ENCODE measurements at regions not wholly inside any gene's neighbourhood (a gene's known extent, or its start where the extent isn't known, plus 50 kb on each side); places are given as distances from the start of the nearest gene placed in this dataset.
A peak's percentile ranks its signal among the peaks of the same experiment; 100 is the strongest.
"Not testable (repeated sequence)": the region's sequence is repeated elsewhere in the genome, so short reads cannot be mapped to it uniquely, and the experiment has no call there.

DNA sequence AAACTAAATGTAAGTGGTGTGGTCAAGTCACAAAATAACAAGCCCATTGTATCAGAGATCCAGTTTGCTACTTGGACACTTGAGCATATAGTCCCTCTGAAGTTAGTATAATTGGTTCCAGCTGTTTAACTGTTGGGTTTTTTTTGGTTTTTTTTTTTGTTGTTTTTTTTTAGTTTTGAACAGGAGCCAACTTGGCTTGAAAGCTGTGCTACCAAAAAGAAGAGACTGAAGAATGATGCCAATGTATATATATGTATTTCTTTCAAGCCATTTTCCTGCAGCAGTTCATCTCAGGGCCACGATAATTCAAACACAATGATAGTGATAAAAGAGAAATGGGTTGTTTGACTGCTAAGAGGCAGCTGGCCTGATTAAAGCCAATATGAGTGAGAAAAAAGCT lies 138.3 kb downstream of the PCDH18 start:
- peak; percentile 59 for DNase-seq (ENCODE audit: low read depth)

DNA sequence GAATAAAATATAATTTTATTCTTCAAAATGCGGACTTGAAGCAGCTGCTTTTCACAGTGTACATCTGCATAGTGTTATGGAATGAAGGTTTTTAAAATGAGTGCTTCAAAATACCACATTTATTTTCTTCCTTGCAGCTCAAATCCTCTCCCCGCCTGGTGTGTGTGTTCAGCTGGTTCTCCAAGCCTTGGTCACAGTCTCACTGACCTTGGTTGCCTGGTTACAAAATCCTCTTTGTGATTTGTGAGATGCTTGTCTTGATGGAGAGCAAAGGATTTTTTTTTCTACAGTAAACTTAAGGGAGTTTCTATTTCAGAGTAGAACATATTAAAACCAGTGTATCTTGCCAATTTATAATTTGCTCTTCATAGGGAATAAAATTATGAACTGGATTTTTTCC lies 139.2 kb downstream of the PCDH18 start:
- DNase-seq (ENCODE audit: low read depth) = peak; percentile 82

DNA sequence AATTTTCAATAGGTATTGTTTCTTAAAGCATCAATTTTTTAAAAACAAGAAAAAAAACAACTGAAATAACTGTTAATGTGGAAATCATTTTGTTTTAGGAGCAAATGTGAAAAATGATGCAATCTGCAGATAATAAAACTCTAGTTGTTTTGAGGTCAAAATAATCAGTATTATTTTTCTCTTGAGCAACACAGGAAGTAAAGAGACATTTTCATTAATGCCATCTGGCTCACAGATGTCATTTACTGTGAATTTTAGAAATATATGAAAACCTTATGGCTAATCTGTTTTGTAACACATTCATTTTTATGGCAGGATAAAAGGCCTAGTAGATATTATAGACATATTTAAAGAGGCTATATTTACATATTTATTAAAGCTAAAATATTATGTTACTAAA lies 141.6 kb downstream of the PCDH18 start:
- DNase-seq (ENCODE audit: low read depth) = peak; percentile 73

DNA sequence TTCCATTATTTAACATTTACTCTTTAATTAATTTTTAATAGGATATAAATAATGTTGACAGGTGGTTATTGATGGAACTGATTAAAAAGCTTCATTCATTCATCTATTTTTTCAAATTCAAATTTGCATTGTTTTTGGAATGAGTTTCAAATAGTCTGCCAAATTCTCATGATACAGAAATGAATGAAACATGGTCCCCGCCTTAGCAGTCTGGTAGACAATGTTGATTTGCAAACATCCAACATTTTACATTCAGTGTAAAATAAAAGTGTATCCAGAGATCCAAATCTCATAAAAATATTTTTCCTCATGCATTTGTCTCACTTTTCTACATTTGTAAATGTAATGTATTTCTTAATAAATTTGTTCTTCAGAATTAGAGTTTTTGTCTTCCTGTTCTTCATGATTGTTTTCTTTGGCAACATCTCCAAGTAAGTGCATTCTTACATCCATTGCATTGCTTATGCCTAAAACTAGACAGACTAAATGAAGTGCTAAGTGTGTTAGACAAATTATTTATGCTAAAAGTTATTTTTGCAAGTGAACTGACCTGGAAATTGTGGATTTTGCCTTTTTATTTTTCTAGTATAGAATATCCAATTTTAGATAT lies 142.3 kb downstream of the PCDH18 start:
- peak; percentile 53 for DNase-seq (ENCODE audit: low read depth)

DNA sequence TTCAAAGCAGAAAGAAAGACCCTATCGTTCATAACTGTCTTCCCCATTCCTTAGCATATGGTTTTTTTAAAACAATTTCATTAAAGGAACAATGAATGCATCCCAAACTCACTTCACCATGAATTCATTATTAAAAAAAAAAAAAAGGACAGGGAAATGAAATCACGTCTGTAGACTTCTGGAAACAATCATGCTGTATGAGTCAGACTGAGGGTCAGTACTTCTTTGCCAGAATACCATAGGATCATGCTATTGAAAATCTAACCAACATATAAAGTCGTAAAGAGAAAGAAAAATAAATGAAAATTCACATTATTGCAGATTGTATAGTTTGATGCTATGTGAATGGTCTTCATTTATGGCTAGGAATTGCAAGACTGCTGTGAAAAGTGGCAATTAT lies 144.4 kb downstream of the PCDH18 start:
- peak; percentile 78 for DNase-seq (ENCODE audit: low read depth)

DNA sequence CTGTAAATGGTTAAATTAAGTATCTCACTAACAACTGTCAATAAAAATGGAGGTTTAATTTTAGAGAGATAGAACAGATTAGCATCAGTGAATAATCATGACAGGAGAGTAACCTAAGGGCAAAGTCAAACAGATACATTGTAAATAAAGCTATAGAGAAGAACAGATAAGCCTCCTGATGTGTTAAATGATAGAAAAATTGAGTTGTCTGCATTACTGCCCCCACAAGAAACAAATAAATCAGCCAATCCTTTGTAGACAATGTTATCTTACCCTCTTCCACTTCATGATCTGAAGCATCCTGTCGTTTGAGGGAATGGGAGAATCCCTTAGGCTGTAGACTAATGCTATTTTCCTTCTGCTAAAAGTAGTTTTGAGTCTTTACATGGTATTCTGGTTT lies 147.8 kb downstream of the PCDH18 start:
- DNase-seq (ENCODE audit: low read depth) = no peak

DNA sequence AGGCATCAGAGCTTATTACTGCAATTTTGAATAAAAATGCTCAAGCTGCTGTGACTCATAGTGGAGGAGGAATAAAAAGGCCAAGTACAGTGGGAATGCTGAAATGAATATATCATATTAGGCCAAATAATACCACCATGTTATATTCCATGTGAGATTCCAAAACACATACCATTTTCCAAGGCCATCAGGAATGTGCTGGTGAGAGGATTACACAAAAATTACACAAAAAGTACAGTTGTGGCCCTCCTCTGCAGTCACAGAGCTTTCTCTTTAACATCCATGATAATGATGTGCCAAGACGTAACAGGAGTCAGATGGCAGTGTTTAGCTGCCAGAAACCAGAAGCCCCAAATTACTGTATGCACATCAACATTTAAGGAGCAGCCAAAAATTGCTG lies 153.5 kb downstream of the PCDH18 start:
- no peak for DNase-seq (ENCODE audit: low read depth)

DNA sequence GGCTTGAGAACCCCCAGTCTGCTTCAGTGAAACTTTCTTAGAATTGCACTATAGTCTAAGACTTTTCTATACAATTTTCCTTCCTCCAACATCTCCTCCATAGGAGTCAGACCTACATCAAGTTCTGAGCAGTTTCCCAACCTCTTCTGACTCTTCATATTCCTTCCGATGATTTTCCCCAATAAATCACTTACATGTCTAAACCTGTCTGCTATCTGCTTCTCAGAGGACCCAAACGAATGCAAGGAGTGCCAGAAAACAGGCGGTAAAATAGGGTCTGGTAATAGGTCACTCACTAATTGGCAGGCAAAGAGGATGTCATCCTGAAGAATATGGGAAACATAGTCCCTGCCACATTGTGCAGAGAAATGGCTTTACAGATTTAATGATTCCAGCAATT lies 153.9 kb downstream of the PCDH18 start:
- no peak for DNase-seq (ENCODE audit: low read depth)

DNA sequence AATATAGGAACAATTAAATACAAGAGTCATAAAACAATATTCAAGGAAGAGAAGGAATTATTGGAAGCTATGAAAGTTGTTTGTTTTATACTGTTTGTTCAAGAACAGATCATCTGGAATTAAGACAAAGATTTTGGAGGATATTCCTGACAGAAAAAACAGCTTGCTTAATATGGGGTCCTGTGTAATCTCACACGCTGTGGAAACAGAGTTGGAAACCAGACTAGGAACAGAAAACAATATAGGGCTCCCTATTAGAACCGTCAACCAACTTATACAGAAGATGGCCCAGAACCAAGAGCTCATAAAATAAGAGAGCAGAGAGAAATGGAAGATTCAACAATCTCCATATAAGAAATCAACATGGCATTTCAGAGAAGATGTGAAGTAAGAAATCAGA lies 156.0 kb downstream of the PCDH18 start:
- no peak for DNase-seq (ENCODE audit: low read depth)

DNA sequence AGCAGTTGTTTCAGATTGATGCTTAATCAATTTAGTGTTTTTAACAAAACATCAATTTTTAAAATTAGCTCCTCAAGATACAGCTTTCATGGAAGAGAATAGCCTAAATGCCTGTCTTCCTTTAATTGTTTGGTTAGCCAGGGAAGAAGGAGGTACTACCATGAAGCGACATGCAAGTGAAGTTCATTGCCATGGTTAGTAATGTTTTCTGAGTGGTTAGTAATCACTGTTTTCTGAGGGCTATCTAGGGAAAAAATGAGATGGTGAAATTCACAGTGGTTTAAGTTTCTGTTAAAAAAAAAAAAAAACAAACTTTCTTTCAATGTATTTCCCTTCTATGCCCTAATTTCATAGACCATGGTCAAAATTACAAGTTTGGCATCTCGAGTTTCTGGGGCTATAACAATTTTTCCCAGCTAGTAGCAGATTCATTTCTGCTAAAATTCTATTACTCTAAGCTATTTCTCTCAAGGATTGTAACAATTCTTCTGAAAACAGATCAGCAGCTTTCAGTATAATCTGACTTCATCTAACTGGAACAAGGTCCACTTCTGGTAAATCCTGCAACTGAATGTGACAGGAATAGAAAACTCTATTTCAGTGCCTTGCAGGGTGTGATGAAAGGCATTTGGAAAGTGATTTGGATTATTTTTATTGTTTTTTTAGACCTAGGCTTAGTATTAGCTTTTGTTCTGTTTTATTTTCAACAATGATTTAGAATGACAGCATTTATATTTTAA lies 157.0 kb downstream of the PCDH18 start:
- DNase-seq (ENCODE audit: low read depth) = no peak

DNA sequence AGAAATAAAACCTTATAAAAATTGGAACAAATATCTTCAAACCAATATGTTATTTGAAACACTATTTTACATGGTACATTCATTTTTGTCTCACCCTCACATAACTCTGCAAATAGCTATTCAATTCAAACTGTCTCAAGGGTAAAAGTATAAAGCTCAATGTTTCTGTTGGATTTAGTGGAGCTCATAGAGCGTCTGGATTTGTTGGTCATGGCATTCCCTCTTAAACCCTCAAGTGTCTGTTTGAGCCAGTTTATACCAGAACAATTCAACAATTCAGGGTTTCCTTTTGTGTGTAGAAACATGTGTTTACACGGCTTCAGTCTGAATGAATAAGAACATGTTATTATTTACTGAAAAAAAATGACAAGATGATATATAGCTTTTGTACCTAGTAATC lies 161.6 kb downstream of the PCDH18 start:
- no peak for DNase-seq (ENCODE audit: low read depth)

DNA sequence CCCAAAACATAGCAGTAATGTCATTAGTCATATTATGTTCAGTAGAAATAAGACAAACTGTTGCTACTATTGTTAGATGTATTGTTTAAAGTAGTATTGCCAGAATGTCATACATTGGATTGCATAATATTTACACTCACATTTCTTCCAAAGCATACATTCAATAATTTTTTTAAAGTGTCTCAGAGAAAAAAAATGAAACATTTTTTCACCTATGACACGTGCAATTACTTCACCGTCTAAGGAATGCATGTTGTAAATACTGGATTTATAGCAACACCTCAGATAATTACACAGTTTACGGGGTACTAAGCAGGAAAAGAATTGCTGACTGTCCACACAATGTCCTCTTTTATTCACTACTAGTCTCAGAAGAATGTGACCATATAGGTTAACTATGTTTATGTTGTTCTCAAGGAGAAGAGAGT lies 162.1 kb downstream of the PCDH18 start:
- no peak for DNase-seq (ENCODE audit: low read depth)

DNA sequence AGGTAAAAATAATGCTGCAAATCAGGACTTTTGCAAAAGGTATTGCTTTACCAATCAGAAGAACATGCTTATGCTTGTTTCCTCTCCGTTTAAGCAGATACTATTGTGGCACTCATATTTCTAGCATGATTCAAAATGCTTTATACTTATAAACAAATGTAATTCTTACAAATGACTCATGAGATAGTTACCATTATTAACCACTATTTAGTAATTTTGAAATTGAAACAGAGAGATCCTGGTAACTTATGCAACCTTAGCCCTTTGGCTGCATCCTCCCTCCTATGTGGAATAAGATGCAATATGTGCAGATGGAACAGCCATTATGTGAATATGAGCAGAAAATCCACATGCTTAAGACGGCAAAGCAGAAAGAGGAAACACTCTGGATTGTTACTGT lies 164.7 kb downstream of the PCDH18 start:
- peak; percentile 71 for DNase-seq (ENCODE audit: low read depth)

DNA sequence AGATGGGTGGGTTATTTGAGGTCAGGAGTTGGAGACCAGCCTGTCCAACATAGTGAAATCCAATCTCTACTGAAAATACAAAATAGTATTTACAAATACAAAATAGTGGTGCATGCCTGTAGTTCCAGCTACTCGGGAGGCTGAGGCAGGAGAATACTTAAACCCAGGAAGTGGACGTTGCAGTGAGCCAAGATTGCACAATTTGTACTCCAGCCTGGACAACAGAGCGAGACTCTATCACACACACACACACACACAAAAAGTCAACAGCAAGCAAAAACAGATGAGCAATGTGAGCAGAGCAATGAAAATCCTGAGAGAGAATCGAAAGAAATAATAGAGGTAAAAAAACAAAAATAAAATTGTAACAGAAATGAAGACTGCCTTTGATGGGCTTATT lies 168.8 kb downstream of the PCDH18 start:
- DNase-seq (ENCODE audit: low read depth) = no peak

DNA sequence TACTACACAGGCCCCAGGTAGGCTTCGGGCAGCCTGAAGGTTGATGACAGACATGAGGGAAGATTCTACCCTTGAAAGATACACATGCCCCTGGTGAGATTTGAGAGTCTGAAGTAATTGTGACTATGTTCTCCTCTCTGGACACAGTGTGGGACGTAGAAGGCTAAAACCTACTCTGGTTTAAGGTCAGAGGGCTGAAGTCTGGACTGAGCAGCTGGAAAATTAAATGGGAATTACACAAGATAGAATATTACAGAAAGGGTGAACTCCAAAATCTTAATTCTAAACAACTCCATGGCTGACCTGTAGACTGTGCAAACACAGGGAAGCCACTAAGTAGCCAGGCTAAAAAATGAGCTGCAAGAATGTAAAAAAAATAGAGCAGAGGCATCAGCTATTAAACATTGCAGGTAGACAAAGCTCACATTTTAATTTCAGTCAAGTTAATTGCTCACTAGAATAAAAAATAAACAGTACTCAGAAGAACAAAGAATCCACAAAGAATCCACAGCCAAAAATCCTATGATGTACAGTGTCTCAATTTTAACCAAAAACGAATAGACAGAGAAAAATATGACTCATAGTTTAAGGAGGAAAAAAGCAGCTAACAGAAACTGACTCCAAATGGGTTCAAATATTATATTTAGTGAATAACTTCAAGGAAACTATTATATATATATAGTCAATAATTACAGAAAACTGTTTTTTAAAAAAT lies 170.4 kb downstream of the PCDH18 start:
- DNase-seq (ENCODE audit: low read depth) = no peak

DNA sequence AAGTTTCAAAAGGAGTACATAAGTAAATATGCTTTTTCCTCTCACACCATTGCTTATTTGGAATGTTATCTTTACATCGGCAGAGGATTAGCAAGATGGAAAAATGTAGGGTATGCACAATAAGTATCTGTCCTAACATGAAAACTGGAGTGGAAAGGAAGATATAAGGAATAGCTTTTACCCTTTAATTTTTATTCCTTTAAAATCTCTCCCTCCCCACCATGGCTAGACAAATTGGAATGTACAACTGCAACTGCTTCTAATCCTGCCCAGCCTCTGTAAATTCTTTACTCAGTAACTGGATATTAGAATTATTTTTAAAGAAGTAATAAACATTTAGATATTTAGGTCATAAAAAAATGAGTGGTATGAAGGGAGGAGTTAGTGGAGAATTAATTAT lies 171.5 kb downstream of the PCDH18 start:
- no peak for DNase-seq (ENCODE audit: low read depth)

DNA sequence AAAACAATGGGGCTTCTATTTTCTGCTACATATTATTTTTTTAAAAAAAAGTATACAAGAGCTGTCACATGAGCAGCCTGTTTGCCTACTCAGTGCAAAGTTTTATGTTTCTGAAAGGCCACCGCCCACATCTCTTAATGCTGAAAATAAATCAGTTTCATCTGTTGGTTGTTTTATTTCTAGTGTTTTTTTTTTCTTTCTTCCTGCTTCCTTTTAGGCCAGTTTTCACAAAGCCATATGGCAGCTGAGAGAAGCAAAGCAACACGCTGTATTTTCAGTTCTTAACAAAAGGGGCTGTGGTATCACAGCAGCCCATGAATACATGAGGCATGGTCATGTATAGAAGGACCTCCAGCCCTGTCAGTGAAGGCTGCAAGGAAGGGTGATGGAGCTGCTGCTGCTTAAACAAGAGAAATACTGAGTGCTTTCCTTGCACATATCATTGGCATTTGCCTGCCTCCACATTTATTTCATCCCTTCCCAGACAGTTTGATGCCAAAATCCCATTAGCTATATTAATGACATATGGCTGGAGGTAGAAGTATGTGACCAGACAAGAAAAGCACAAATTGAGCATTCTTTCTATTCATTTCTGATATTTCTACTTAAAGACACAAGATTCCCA lies 172.5 kb downstream of the PCDH18 start:
- DNase-seq (ENCODE audit: low read depth) = peak; percentile 78

DNA sequence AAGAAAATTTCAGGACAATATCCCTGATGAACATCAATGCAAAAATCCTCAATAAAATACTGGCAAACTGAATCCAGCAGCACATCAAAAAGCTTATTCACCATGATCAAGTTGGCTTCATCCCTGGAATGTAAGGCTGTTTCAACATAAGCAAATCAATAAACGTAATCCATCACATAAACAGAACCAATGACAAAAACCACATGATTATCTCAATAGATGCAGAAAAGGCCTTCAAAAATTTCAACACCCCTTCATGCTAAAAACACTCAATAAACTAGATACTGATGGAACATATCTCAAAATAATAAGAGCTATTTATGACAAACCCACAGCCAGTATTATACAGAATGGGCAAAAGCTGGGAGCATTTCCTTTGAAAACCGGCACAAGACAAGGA lies 177.7 kb downstream of the PCDH18 start:
- DNase-seq (ENCODE audit: low read depth) = not testable (repeated sequence)

DNA sequence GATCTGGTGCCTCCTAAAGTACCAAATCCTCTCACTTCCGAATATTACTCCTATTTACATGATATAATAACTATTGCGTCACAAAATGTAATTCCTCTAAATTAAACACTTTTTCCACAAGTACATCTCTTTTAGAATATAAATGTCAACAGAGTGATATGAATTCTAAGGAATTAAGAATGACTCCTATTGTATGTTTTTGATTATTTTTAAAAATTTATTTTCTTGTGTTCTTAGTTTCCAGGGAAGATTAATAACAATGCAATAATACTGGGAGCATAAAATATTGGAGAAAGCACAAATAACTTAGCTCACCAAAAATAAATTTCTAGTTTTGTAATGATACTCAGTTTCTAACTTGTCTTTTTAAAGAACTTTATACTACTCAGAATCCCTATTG lies 184.9 kb downstream of the PCDH18 start:
- no peak for DNase-seq (ENCODE audit: low read depth)

DNA sequence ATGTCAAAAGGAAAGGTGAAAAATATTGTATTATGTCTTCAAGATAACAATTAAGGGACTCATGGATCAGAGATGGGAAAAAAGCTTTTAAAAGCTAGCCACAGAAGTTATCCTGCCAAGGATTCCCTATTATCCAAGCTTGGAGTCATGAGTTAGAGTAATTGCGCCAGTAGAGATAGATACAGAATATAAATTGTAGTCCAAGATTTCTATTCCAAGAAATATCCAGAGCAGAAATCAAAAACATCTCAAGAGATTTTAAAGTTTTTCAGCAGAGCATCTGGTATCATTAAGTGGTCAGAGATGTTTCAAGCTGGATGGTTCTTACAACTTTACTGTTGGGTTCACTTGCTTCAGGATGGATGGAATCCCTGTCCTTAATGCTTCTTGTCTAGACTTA lies 186.7 kb downstream of the PCDH18 start:
- DNase-seq (ENCODE audit: low read depth) = no peak

DNA sequence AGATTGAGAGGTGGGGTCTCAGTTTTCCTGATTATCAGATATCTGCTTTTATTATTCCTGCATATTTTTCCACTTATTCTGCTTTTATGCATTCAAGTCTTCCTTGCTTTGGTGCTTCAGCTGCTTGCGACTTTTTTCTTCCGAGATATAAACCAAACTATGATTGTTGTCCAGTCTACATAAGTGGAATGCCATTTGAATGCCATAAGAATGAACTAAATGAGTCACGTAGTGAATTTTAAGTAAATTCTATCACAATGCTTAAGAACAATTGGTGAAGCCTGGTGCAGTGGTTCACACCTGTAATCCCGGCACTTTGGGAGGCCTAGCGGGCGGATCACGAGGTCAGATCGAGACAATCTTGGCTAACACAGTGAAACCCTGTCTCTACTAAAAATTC lies 189.1 kb downstream of the PCDH18 start:
- no peak for DNase-seq (ENCODE audit: low read depth)

DNA sequence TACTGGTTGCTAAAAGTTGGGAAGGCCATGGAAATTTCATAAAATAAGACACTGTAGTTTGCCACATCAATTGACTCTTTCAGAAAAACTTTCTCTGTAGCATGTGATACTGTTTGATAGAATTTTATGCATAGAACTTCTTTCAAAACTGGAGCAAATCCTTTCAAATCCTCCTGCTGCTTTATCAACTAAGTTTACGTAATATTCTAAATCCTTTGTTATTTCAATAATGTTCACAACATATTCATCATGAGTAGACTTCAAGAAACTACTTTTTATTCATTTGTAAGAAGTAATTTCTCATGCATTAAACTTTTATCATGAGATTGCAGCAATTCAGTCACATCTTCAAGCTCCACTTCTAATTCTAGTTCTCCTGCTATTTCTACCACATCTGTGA lies 199.3 kb downstream of the PCDH18 start:
- DNase-seq (ENCODE audit: low read depth) = no peak

DNA sequence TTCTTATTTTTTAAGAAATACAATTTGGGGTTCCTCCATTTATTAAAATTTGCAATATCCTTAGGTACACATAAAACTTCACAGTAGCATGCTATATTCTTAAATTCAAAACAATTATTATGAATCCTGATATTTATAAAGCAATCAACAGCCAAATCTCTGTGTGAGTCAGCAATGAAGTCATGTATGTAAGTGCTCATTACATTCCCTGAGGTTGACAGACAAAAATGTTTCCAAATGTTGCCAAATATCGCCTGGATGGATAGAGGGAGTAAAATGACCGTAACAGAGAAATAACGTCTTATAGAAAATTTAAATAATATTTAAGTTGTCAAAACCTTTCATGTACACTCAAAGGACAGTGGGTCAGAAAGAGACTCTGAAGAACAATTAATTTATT lies 220.0 kb downstream of the PCDH18 start:
- DNase-seq (ENCODE audit: low read depth) = no peak
